Smooth muscle cell (in vitro differentiated cells): ENCODE measurements at regions not wholly inside any gene's neighbourhood (a gene's known extent, or its start where the extent isn't known, plus 50 kb on each side); places are given as distances from the start of the nearest gene placed in this dataset.

Source experiments
- DNase-seq: peaks from one replicate; lab custom pipeline; 2025; ENCODE audit not compliant: unreplicated experiment; lab: John Stamatoyannopoulos, UW
- H2AFZ ChIP-seq: fragments of 200-600 bp; sonication (generic); 2 replicates; pipeline ENCODE4 v1.6.0; 2016; ENCODE audit warnings: antibody characterized with exemption, low read depth, mild to moderate bottlenecking
- H3F3A ChIP-seq: fragments of 200-600 bp; sonication (generic); 2 replicates; pipeline ENCODE4 v1.6.0; 2017; ENCODE audit warnings: antibody characterized with exemption, low read depth
- H3K27ac ChIP-seq: fragments of 200-600 bp; sonication (generic); 2 replicates; pipeline ENCODE4 v1.5.1; 2016; ENCODE audit warnings: low read depth, mild to moderate bottlenecking
- H3K27me3 ChIP-seq: fragments of 200-600 bp; sonication (generic); 2 replicates; pipeline ENCODE4 v1.6.1; 2016; ENCODE audit warnings: low read depth, mild to moderate bottlenecking
- H3K36me3 ChIP-seq: fragments of 200-600 bp; sonication (generic); 2 replicates; pipeline ENCODE4 v1.5.1; 2016; ENCODE audit warnings: low read depth
- H3K4me1 ChIP-seq: fragments of 200-600 bp; sonication (generic); 2 replicates; pipeline ENCODE4 v1.5.1; 2016; ENCODE audit warnings: low read depth
- H3K4me2 ChIP-seq: fragments of 200-600 bp; sonication (generic); 2 replicates; pipeline ENCODE4 v1.6.0; 2016; ENCODE audit warnings: mild to moderate bottlenecking
- H3K4me3 ChIP-seq: fragments of 200-600 bp; sonication (generic); 2 replicates; pipeline ENCODE4 v1.5.1; 2016; ENCODE audit warnings: mild to moderate bottlenecking
- H3K79me2 ChIP-seq: fragments of 200-600 bp; sonication (generic); 2 replicates; pipeline ENCODE4 v1.6.0; 2016; ENCODE audit warnings: low read depth, mild to moderate bottlenecking
- H3K9ac ChIP-seq: fragments of 200-600 bp; sonication (generic); 2 replicates; pipeline ENCODE4 v1.6.0; 2016; ENCODE audit warnings: low read depth
- H3K9me3 ChIP-seq: fragments of 200-600 bp; sonication (generic); replicated peaks from 2 replicates; pipeline ENCODE4 v1.5.1; 2016; ENCODE audit warnings: low read depth
- H4K20me1 ChIP-seq: fragments of 200-600 bp; sonication (generic); 2 replicates; pipeline ENCODE4 v1.6.0; 2016; ENCODE audit warnings: low read depth
- CTCF ChIP-seq: fragments of 200-600 bp; sonication (generic); IDR thresholded peaks from 2 replicates; pipeline ENCODE4 v1.5.1; 2017; ENCODE audit warnings: borderline replicate concordance, mild to moderate bottlenecking, antibody characterized with exemption; ENCODE audit not compliant: insufficient read depth, poor library complexity, severe bottlenecking
- WGBS: methylation state at CpG from one replicate; pipeline ENCODE4 v1.1.7; 2016; ENCODE audit warnings: low lambda C conversion rate; 5-methylcytosine and 5-hydroxymethylcytosine counted together

DNA sequence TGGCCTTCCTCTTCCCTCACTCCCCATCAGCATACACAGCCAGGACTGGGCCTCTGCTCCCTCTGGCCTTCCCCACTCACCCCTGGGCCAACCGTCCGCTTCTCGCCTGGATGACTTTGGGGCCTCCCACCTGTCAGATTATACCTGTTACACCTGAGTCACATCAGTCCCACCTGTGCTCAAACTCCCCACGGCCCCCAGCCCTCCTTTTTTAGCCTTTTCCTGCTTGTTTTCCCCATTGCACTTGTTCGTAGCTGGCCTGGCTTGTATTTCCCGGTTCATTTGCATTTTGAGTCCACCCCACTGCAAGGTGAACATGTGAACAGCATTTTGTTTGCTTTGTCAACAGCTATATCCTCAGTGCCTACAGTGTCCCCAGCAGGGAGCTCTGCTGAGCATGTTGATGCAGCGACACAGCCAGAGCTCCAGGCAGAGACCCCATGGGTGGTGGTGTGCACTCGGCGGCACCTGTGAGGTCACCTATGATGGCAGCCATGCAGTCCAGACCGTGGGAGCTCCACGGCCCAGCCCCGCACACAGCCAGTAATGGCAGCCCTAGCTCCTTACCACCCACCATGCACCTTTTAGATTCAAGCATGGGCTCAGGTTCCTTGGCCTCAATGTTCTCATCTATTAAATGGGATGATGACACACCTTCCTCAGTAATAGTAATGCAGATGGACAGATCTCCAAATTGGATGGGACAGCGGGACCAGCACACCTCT, 276.4 kb upstream of the HS6ST1 start:
- no peaks in the 10 kb centered on the region for H3K36me3 ChIP-seq
- H3K4me2 ChIP-seq: no peak overlapping the region
- no peaks in the 10 kb centered on the region for H3K27me3 ChIP-seq
- 94% methylated on average over 13 of the region's 13 CpGs for WGBS
- no peaks in the 10 kb centered on the region for H3K4me1 ChIP-seq
- H3K79me2 ChIP-seq: no peaks in the 10 kb centered on the region
- H2AFZ ChIP-seq: no peak overlapping the region
- H3F3A ChIP-seq: no peaks in the 10 kb centered on the region
- no peaks in the 10 kb centered on the region for H3K9me3 ChIP-seq
- DNase-seq: no peak
- H4K20me1 ChIP-seq: no peaks in the 10 kb centered on the region
- no peak overlapping the region for H3K4me3 ChIP-seq
- no peak overlapping the region for H3K9ac ChIP-seq
- TF ChIP-seq CTCF: no peak
- H3K27ac ChIP-seq: no peak overlapping the region

- no peak for TF ChIP-seq CTCF
- no peak overlapping the region for H3K27ac ChIP-seq
- no peaks in the 10 kb centered on the region for H3F3A ChIP-seq
- no peaks in the 10 kb centered on the region for H3K27me3 ChIP-seq
- H3K36me3 ChIP-seq: no peaks in the 10 kb centered on the region
- H3K9me3 ChIP-seq: no peaks in the 10 kb centered on the region
- WGBS: 96% methylated on average over 13 of the region's 13 CpGs
- no peak overlapping the region for H3K4me2 ChIP-seq
- no peaks in the 10 kb centered on the region for H4K20me1 ChIP-seq
- no peak overlapping the region for H3K9ac ChIP-seq
- H3K4me3 ChIP-seq: no peak overlapping the region
- no peak overlapping the region for H2AFZ ChIP-seq
- no peaks in the 10 kb centered on the region for H3K4me1 ChIP-seq
- H3K79me2 ChIP-seq: no peaks in the 10 kb centered on the region
- no peak for DNase-seq
These were observed 277.2 kb upstream of the HS6ST1 start for GRCh38 chr2:128595763-128596395.

GRCh38 chr2:128596396-128597120, 277.9 kb upstream of the HS6ST1 start:
- Histone ChIP-seq H3K27ac (no peak overlapping the region), H4K20me1 (no peaks in the 10 kb centered on the region), H3K9ac (no peak overlapping the region), H3K4me3 (no peak overlapping the region), H3K9me3 (no peaks in the 10 kb centered on the region), H3F3A (no peaks in the 10 kb centered on the region), H3K4me1 (no peaks in the 10 kb centered on the region), H3K27me3 (no peaks in the 10 kb centered on the region), H3K79me2 (no peaks in the 10 kb centered on the region), H3K4me2 (no peak overlapping the region), H3K36me3 (no peaks in the 10 kb centered on the region), H2AFZ (no peak overlapping the region)
- TF ChIP-seq CTCF: no peak
- 92% methylated on average over 12 of the region's 12 CpGs for WGBS
- no peak for DNase-seq
